A673 (cell line): ENCODE measurements at regions not wholly inside any gene's neighbourhood (a gene's known extent, or its start where the extent isn't known, plus 50 kb on each side); places are given as distances from the start of the nearest gene placed in this dataset.
A peak's percentile ranks its signal among the peaks of the same experiment; 100 is the strongest.

Experiments used
- BruUV-seq: library from RNA; stranded (reverse); fragments of 400-500 nt; replicated peaks from 2 replicates; lab custom pipeline; 2021; lab: Mats Ljungman, UMichigan
- CTCF ChIA-PET: fragments of 300-600 bp; sonication (Branson Sonifier 250); formaldehyde crosslinking; loops from one replicate; lab custom pipeline; 2022; ENCODE audit warnings: antibody characterized with exemption; lab: Charles Lee
- POLR2A ChIA-PET: fragments of 300-600 bp; sonication (Branson Sonifier 250); formaldehyde crosslinking; loops from one replicate; lab custom pipeline; 2022; ENCODE audit warnings: antibody characterized with exemption; ENCODE audit not compliant: low non-redundant PET; lab: Charles Lee
- DNase-seq: peaks from one replicate; pipeline ENCODE4 v3.0.0-alpha.2; 2015; ENCODE audit warnings: low spot score
- H3K27ac ChIP-seq: fragments of 200-600 bp; sonication (generic); 2 replicates; pipeline ENCODE4 v1.5.1; 2016; ENCODE audit warnings: mixed run types, low read depth, mild to moderate bottlenecking, mixed read lengths, antibody characterized with exemption, low read length; ENCODE audit not compliant: poor library complexity, severe bottlenecking
- H3K27me3 ChIP-seq: fragments of 200-600 bp; sonication (generic); replicated peaks from 2 replicates; pipeline ENCODE4 v1.6.1; 2017; ENCODE audit warnings: mixed run types, low read depth, mild to moderate bottlenecking, mixed read lengths, antibody characterized with exemption, low read length; ENCODE audit not compliant: insufficient read depth, poor library complexity
- H3K36me3 ChIP-seq: fragments of 200-600 bp; sonication (generic); 2 replicates; pipeline ENCODE4 v1.6.1; 2016; ENCODE audit warnings: mixed run types, mild to moderate bottlenecking, mixed read lengths, antibody characterized with exemption, low read length; ENCODE audit not compliant: insufficient read depth, poor library complexity, severe bottlenecking
- H3K4me1 ChIP-seq: fragments of 200-600 bp; sonication (generic); 2 replicates; pipeline ENCODE4 v1.6.1; 2017; ENCODE audit warnings: mixed run types, mild to moderate bottlenecking, mixed read lengths, antibody characterized with exemption, low read length; ENCODE audit not compliant: insufficient read depth, poor library complexity, severe bottlenecking
- H3K4me3 ChIP-seq: fragments of 200-600 bp; sonication (generic); 2 replicates; pipeline ENCODE4 v1.5.1; 2016; ENCODE audit warnings: low read depth, mixed run types, mild to moderate bottlenecking, mixed read lengths, low read length; ENCODE audit not compliant: poor library complexity, severe bottlenecking
- H3K9me3 ChIP-seq: fragments of 200-600 bp; sonication (generic); 2 replicates; pipeline ENCODE4 v1.6.1; 2016; ENCODE audit warnings: mixed run types, low read depth, mild to moderate bottlenecking, mixed read lengths, antibody characterized with exemption, low read length; ENCODE audit not compliant: poor library complexity, severe bottlenecking
- EZH2 ChIP-seq: fragments of 200-600 bp; sonication (generic); IDR thresholded peaks from 2 replicates; pipeline ENCODE4 v1.6.1; 2017; ENCODE audit warnings: borderline replicate concordance, low read depth, mild to moderate bottlenecking, mixed read lengths, antibody characterized with exemption, low read length; ENCODE audit not compliant: poor library complexity, severe bottlenecking
- intact Hi-C: fragments of 100-400 bp; cut with micrococcal nuclease; formaldehyde crosslinking; loops from one replicate; pipeline ENCODE4 v1.10.0; 2022; ENCODE audit not compliant: unreplicated experiment
- TF ChIP-seq, protein P1 (sequence below): fragments of 300-800, 200-600 bp; sonication (generic); conservative IDR thresholded peaks from 2 replicates; pipeline ENCODE4 v1.5.1; 2017; ENCODE audit warnings: low read depth, mild to moderate bottlenecking, antibody characterized with exemption, low read length, moderate library complexity, mixed read lengths

DNA sequence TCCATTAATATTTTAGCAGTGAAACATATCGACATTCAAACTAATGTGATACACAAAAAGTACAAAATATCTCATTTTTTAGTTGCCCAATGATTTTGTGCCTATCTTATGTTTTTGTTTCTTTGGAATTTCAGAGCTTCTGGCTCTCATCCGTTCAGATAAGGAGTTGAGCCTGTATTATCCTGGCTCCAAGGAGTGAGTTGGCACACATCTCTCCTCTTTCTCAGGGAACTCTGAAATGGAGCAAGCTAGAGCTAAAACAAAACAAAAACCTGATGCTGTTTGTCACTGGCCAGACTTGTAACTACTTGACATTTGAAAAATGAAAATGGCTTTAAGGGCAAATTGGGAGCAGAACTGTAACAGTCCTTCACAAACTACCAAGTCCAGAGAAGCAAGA, 131.3 kb upstream of the SLC28A3 start:
- intact Hi-C loops, result no loop called here

DNA sequence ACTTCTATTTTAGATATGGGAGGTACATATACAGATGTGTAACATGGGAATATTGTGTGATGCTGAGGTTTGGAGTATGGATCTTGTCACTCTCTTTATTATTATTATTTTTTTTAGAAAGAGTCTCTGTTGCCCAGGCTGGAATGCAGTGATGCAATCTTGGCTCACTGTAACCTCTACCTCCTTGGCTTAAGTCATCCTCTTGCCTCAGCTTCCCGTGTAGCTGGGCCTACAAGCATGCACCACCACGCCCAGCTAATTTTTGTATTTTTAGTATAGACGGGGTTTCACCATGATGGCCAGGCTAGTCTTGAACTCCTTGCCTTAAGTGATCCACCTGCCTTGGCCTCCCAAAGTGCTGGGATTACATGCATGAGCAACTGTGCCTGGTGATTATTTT, 138.4 kb upstream of the SLC28A3 start:
- Histone ChIP-seq H3K4me1 (no peaks in the 10 kb centered on the region), H3K9me3 (no peaks in the 10 kb centered on the region), H3K36me3 (no peaks in the 10 kb centered on the region), H3K4me3 (no peak overlapping the region), H3K27ac (no peak overlapping the region), H3K27me3 (no peaks in the 10 kb centered on the region)
- BruUV-seq, result no TSS peak
- ChIA-PET POLR2A (no interaction called here), CTCF (no interaction called here)
- no peak for TF ChIP-seq EZH2
- intact Hi-C loops, result no loop called here
- DNase-seq, result no peak

More for the DNA sequence above, 131.3 kb upstream of the SLC28A3 start:
- Histone ChIP-seq H3K4me1 (no peaks in the 10 kb centered on the region), H3K4me3 (no peak overlapping the region), H3K36me3 (no peaks in the 10 kb centered on the region), H3K27me3 (no peaks in the 10 kb centered on the region), H3K27ac (no peak overlapping the region), H3K9me3 (no peaks in the 10 kb centered on the region)
- no TSS peak for BruUV-seq
- DNase-seq, result no peak
- CTCF ChIA-PET, result no interaction called here
- POLR2A ChIA-PET, result no interaction called here
- no peak for TF ChIP-seq EZH2
- TF ChIP-seq, protein P1, sequence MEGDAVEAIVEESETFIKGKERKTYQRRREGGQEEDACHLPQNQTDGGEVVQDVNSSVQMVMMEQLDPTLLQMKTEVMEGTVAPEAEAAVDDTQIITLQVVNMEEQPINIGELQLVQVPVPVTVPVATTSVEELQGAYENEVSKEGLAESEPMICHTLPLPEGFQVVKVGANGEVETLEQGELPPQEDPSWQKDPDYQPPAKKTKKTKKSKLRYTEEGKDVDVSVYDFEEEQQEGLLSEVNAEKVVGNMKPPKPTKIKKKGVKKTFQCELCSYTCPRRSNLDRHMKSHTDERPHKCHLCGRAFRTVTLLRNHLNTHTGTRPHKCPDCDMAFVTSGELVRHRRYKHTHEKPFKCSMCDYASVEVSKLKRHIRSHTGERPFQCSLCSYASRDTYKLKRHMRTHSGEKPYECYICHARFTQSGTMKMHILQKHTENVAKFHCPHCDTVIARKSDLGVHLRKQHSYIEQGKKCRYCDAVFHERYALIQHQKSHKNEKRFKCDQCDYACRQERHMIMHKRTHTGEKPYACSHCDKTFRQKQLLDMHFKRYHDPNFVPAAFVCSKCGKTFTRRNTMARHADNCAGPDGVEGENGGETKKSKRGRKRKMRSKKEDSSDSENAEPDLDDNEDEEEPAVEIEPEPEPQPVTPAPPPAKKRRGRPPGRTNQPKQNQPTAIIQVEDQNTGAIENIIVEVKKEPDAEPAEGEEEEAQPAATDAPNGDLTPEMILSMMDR, result no peak

DNA sequence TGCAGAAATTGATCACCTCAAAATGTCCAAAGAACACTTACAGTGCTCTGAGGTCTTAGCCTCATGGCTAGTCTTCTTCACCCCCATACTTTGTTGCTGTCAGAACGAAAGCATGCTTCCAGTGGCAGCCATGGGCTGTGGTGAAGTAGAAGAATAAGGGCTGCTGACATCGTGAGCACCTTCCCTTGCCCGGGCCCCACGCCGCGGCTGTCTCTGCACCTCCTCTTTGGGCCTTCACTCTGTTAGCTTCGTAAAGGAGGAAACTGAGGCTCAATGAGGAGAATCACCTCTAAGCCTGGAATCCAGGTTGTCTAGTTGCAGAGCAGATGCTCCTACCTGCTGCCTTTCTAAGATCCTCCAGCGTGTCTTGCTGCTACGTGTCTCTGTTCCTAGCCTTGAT, 139.5 kb upstream of the SLC28A3 start:
- ChIA-PET CTCF (no interaction called here), POLR2A (no interaction called here)
- no peak for DNase-seq
- intact Hi-C loops, result no loop called here
- H3K9me3 ChIP-seq, result no peaks in the 10 kb centered on the region
- TF ChIP-seq, protein P1, result no peak
- TF ChIP-seq EZH2, result no peak
- no peaks in the 10 kb centered on the region for H3K4me1 ChIP-seq
- no peaks in the 10 kb centered on the region for H3K27me3 ChIP-seq
- no peaks in the 10 kb centered on the region for H3K36me3 ChIP-seq
- H3K27ac ChIP-seq, result no peak overlapping the region
- H3K4me3 ChIP-seq, result no peak overlapping the region
- BruUV-seq, result no TSS peak

DNA sequence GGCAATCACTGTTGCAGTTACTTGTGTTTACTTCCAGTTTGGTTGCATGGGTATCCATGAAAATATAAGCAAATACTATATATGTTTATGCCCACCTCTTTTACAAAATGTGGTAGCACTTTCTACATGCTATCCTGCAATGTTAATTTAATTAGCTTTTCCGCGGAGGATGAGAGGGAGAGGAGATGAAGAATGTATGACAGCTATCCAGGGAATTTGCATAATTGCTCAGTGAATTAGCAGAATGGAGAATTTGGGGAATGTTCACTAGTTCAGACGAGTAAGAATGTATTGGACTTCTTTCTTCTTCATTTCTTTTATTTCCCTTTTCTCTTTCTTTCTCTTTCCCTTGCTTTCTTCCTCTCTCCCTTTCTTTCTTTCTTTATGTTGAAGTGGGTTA, 140.7 kb upstream of the SLC28A3 start:
- no peak for TF ChIP-seq EZH2
- TF ChIP-seq, protein P1, result no peak
- no peaks in the 10 kb centered on the region for H3K9me3 ChIP-seq
- ChIA-PET CTCF (no interaction called here), POLR2A (no interaction called here)
- H3K36me3 ChIP-seq, result no peaks in the 10 kb centered on the region
- H3K4me3 ChIP-seq, result no peak overlapping the region
- H3K27me3 ChIP-seq, result no peaks in the 10 kb centered on the region
- H3K27ac ChIP-seq, result no peak overlapping the region
- intact Hi-C loops, result no loop called here
- H3K4me1 ChIP-seq, result no peaks in the 10 kb centered on the region
- no TSS peak for BruUV-seq
- DNase-seq, result peak; percentile 1
